H1 (cell line): ENCODE measurements at regions not wholly inside any gene's neighbourhood (a gene's known extent, or its start where the extent isn't known, plus 50 kb on each side); places are given as distances from the start of the nearest gene placed in this dataset.

Experiments used
- JUND ChIP-seq: IDR thresholded peaks from 2 replicates; pipeline ENCODE4 v1.6.1; 2011; ENCODE audit warnings: mild to moderate bottlenecking, improper control_type of control experiment, low read length
- POU5F1 ChIP-seq: IDR thresholded peaks from 2 replicates; pipeline ENCODE4 v1.6.1; 2011; ENCODE audit warnings: low read depth, mild to moderate bottlenecking, low read length, moderate library complexity
- YY1 ChIP-seq: IDR thresholded peaks from 2 replicates; pipeline ENCODE4 v1.6.1; 2011; ENCODE audit warnings: low read depth, mild to moderate bottlenecking, low read length

DNA sequence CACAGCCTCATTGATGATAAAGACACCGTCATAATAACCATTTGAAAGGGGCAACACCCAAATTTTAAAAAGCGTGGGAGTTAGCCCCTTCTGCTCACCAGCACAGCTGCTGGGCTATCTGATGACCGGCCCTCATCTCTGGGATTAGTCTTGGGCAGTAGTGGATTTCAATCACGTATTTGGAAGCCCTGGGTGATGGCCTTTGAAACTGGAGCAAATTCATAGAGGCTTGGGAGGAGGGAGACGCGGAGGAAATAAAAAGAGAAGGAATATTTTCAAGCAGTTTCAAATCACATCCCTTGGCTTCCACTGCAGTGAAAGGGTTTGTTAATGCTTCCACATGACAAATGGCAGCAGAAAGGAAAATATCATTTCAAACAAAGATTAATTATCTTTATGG is 357.8 kb downstream of the ZNF516 start (continued):
- TF ChIP-seq YY1 (no peak), JUND (no peak), POU5F1 (no peak)
